HG03159 (cell line): ENCODE measurements at regions not wholly inside any gene's neighbourhood (a gene's known extent, or its start where the extent isn't known, plus 50 kb on each side); places are given as distances from the start of the nearest gene placed in this dataset.
A peak's percentile ranks its signal among the peaks of the same experiment; 100 is the strongest.
"Not testable (repeated sequence)": the region's sequence is repeated elsewhere in the genome, so short reads cannot be mapped to it uniquely, and the experiment has no call there.

Experiments
- ATAC-seq: cut with Tn5 transposase; IDR thresholded peaks from one replicate; pipeline ENCODE4 v1.9.1; 2021; ENCODE audit warnings: mild to moderate bottlenecking, moderate library complexity; ENCODE audit not compliant: unreplicated experiment

DNA sequence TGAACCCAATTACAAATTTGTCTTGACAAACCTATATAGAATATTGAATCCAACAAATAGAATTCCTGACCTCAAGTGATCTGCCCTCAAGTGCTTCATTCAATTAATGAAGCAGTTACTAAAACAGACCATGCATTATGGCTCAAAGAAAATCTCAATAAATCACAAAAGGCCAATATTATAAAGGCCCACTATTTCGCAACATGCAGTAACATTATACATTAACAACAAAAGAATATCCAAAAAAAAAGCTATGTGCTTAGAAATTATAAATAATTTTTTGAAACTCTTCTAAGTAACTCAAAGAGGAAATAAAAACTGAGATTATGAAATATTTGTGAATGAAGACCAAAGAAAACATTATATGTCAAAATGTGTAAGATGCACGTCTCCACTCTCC is 177.7 kb downstream of the ZNF674 start:
- no peak for ATAC-seq

DNA sequence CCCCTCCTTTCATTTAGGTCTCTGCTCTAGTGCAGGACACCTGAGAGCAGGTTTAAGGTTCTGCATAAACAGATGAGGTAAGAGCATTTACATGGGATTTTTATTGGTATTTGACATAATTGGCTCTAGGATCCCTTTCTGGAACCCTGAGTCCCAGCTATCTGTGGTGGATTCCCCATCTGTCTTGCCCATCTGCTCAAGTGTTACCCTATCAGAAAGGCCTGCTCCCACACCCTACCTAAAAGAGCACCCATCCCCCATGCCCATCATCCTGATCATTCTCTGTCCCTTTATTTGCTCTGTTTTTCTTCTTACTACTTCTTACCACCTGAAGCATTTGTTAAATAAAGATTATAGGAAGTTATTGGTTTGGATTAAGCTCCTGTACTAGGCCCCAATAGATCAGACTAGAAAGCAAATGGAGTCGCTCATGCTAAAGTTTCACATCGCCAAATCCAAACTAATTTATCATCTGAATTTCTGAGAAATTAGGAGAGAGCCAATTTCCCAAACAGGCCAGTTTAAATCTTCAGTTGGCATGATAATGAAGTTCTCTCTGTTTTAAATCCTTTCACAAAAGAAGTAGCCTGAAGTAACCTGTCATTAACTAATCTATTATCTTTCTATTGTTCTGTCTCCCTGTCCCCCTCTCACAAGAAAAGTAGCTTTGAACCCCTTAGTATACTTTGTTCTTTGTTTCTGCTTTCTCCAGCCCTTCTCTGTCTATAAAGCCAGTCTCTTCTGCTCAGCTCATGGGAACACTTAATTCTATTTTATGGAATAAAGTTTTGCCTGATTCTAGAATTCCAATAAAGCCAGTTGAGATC is 178.6 kb downstream of the ZNF674 start:
- no peak for ATAC-seq

- ATAC-seq, result no peak
Observed at GRCh38 chrX:46354481-46354880, 190.7 kb downstream of the ZNF674 start.

GRCh38 chrX:46341767-46342322 is 203.4 kb downstream of the ZNF674 start:
- no peak for ATAC-seq

DNA sequence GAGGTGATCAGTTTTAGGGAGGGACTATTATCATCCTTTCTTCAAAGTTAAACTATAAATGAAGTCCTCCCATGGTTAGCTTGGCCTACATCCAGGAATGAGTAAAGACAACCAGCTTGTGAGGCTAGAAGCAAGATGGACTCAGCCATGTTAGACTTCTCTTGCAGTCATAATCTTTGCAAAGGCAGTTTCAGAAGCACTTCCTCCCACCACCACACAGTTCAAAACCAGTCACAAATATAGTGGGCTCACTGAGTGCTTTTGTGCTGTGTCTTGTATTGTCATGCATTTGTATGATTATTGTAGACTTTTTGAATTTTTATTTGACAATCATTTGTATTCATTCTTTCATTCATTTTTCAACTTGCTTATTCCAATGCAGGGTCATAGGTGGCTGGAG is 204.5 kb downstream of the ZNF674 start:
- no peak for ATAC-seq

- ATAC-seq, result no peak
Observed at GRCh38 chrX:46333550-46333949, 211.7 kb downstream of the ZNF674 start.

GRCh38 chrX:46330981-46331380 is 214.2 kb downstream of the ZNF674 start:
- ATAC-seq, result no peak

GRCh38 chrX:46330513-46330912 is 214.7 kb downstream of the ZNF674 start:
- ATAC-seq, result no peak

DNA sequence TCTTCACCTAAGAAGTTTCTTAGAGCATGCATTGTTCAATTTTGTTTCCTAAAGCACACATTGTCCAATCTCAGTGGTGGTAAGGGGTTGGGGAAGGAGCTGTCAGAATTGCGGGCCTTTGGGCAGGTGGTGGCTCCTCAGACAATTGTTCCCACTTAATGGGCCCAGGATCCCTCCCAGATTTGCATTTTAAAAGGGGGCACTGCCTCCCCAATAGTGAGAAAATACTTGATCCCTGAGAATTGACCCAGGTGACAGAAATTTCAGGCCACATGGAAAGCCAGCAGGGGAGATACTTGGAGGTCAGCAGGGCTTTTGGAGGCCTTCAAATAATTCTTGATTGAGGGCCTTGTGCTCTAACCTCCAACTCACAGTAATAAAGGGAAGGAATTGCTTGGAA is 217.1 kb downstream of the ZNF674 start:
- no peak for ATAC-seq

DNA sequence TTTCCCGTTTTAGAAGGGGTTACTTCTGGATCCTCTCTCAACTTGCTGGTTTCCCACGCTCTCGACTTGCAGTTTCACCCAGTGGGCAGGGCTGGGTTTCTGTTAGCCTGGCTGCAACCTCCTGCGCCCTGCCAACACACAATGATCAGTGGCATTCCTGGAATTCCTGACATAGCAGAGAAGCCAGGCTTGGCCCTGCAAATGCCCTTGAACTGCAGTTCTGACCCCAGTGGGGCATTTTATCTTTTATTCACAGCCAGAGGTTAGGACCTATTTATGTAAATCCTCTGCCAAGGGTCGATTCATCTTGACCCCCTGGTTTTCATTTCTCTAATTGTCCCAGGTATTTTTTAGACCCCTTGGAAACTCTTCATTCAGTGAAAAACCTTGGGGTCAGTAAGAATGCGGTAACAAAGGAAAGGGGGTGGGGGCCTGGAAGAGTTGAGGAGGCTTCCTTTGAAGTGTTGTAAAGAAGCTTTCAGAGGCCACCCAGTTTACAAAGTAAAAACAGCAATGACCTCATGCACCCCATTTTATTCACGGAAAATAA is 217.6 kb downstream of the ZNF674 start:
- no peak for ATAC-seq

DNA sequence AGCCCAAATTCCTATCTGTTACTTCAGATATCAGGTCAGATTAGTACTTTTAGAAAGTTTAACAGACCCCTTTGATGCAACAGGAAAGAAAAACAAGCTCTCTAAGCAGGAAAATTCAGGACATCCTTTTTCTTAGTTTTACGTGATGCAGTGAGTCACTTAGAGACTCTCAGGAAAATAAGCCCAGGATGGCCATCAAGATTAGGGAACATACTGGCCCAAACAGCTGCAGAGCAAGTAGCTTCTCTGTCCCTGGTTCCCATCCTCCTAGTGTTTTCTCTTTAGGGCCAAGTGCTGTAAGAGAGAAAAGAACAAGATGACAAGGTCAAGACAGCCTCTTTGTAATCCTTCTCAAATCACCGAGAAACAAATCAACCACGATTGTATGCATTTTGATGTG is 219.1 kb downstream of the ZNF674 start:
- ATAC-seq, result no peak

DNA sequence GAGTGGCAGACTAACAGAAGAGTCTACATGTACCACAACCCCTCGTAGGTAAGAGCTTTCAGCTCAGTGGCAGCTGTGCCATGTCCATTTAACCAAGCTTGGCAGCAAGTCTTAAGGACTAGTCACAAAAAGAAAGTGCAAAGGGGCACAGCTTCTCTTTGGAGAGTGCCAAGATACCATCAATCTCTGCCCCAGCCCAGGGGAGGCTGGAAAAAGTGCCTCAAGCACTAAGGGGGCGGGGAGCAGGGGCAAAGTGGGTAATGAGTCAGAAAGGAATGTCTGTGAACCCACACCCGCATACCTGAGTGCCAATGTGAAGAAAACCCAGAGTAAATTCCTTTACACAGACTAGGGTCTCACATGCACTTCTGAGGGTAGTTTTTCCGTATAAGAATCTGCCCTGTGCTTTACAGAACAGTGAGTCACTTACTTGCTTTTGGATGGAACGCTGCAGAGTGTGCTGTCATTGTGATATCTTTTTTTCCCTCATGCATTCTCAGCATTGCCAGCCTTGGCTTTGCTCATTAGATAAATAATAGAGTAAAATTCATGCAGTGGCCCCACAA is 219.8 kb downstream of the ZNF674 start:
- ATAC-seq, result no peak

DNA sequence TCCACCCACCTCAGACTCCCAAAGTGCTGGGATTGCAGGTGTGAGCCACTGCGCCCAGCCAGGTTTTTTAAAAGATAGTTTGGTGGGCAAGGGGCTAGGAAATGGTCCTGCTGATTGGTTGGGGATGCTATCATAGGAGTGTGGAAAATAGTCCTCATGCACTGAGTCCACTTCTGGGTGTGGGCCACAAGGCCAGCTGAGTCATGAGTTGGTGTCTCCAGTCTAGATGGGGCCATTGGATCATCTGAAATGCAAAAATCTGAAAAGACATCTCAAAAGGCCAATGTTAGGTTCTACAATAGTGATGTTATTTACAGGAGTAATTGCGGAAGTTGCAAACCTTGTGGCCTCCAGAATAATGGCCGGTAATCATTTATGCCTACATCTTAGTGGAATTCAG is 221.1 kb downstream of the ZNF674 start:
- ATAC-seq, result no peak

GRCh38 chrX:46322929-46323328 is 222.3 kb downstream of the ZNF674 start:
- not testable (repeated sequence) for ATAC-seq

- ATAC-seq, result no peak
Observed at GRCh38 chrX:46321676-46322075, 223.5 kb downstream of the ZNF674 start.

DNA sequence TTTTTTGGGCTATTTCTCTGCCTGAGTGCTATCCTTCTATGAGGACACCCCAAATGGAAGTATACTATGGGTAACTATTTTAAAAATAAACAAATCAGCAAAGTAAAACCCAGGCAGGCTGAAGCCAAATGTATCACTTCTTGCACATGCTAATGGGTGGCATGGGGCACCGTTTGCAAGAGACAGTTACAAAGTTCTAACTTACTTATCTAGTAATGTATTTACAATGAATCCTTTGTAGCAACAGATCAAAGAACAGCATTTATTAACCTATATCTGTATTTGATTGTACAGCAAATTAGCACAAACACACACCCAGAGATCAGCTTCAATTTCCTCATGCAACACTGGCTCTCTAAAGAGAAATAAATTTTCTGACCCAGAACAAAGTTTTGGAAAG is 225.5 kb downstream of the ZNF674 start:
- ATAC-seq, result no peak

DNA sequence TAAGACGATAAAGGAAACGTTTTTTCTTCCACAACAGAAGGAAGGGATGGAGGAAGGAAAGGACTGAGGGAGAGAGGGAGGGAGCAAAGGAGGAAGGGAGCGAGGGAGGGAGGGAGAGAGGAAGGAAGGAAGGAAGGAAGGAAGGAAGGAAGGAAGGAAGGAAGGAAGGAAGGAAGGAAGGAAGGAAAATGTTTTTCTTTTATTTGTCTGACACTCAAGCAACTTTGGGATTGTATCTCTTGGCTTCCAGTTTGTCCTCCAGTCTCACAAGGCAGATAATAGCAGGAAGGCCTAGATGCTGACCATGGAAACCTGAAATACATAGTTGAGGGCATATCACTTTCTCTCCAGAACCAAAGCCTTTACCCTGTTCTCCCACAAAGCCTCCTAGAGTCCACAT is 226.7 kb downstream of the ZNF674 start:
- ATAC-seq, result no peak

DNA sequence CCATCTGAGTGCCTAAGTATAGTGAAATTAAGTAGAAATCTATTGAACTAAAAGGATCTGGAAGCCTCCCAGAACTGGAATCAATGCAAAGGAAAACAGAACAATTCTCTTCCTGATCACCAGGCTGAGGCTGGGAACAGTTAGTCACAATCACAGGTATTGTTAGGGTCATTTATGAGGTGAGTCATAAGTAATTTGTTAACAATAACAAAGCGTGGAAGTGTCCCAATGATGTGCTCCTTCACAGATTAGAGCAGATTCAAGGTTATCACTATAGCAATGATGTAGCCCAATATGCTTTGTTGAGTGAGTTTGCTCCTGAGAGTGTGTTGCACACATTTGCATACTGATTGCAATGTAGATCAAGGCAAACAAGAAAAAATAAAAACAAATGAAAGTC is 228.1 kb downstream of the ZNF674 start:
- ATAC-seq, result no peak

DNA sequence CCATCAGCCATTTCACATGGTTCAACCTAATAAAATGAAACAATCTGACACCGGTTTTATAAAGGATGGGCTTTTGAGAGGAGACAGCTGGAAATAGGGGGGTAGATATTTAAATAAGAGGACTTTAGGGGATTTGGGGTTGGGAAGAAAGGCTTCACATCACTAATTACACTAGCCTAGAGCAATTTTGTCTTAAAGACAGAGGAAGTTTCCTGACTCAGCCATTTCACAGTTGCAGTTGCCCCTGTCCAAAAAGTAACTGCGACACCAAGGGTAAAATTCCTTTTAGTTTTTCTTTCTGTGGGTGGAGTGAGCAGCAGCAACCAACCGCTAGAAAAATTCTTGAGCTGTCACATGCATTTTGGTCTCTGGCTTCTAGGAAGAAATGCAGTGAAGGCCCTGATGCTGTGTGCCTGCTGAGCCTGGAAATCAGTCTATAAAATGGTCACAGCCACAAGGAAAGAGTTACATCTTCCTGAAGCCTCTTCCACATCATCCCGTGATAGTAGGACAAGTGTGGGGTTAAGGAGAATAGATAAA is 233.6 kb downstream of the ZNF674 start:
- ATAC-seq, result no peak

GRCh38 chrX:46310815-46311497 is 234.3 kb downstream of the ZNF674 start:
- peak; percentile 50 for ATAC-seq

- ATAC-seq, result no peak
Observed at GRCh38 chrX:46308110-46308509, 237.1 kb downstream of the ZNF674 start.
